ENCODE measurements at regions not wholly inside any gene's neighbourhood (a gene's known extent, or its start where the extent isn't known, plus 50 kb on each side); places are given as distances from the start of the nearest gene placed in this dataset.
A peak's percentile ranks its signal among the peaks of the same experiment; 100 is the strongest.
"Not testable (repeated sequence)": the region's sequence is repeated elsewhere in the genome, so short reads cannot be mapped to it uniquely, and the experiment has no call there.

GRCh38 chr2:7648221-7648795, 731.1 kb downstream of the RNF144A start:
- Mint-ChIP-seq H3K27ac (peak overlapping the region in 1 of 2 donors; percentile 81), H3K27me3 (no peaks in the 10 kb centered on the region), H3K4me3 (no peak overlapping the region), H3K36me3 (ENCODE audit: insufficient read depth) (no peaks in the 10 kb centered on the region), H3K9me3 (no peaks in the 10 kb centered on the region), H3K4me1 (ENCODE audit: low read depth in 2 of 2) (peaks cover 11 to 16% of the 10 kb centered on the region in 2 donors)
- ATAC-seq (replicated peaks) (no peak), DNase-seq (no peak)

- peaks cover 0 to 2% of the 10 kb centered on the region in 2 donors for H3K9me3 Mint-ChIP-seq
- ATAC-seq (replicated peaks): peak; percentile 97
- H3K36me3 Mint-ChIP-seq (ENCODE audit: insufficient read depth): no peaks in the 10 kb centered on the region
- no peaks in the 10 kb centered on the region for H3K27me3 Mint-ChIP-seq
- peak in 2 of 3 experiments; percentile 12 to 14 for DNase-seq
- H3K4me3 Mint-ChIP-seq: peak overlapping the region; percentile 0 to 30
- peak overlapping the region; percentile 49 to 81 for H3K27ac Mint-ChIP-seq
- H3K4me1 Mint-ChIP-seq (ENCODE audit: low read depth in 2 of 2): peaks cover 10 to 16% of the 10 kb centered on the region in 2 donors
Observed at GRCh38 chr2:7649461-7650228, 732.4 kb downstream of the RNF144A start.

DNA sequence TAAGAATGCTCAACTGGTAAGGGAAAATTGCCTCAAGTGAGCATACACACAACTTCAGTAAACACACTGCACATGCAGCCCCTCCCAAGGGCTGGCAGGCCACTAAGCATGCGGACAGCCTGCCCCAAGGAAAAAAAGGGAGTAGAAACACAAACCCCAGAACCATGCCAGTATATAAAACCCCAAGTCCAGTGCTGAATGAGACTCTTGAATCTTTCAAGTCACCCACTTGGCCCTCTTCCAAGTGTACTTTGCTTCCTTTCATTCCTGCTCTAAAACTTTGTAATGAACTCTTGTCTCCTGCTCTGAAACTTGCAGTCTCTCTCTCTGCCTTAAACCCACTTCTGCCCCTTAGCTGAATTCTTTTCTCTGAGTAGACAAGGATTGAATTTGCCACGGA, 736.4 kb downstream of the RNF144A start:
- Mint-ChIP-seq H3K27ac (peak overlapping the region in 1 of 2 donors; percentile 73), H3K4me1 (ENCODE audit: low read depth in 2 of 2) (peaks cover 10 to 22% of the 10 kb centered on the region in 2 donors), H3K9me3 (peaks cover 0 to 2% of the 10 kb centered on the region in 2 donors), H3K4me3 (no peak overlapping the region), H3K27me3 (no peaks in the 10 kb centered on the region), H3K36me3 (ENCODE audit: insufficient read depth) (no peaks in the 10 kb centered on the region)
- ATAC-seq (replicated peaks) (no peak), DNase-seq (no peak)

- DNase-seq: no peak
- Mint-ChIP-seq H3K27ac (no peak overlapping the region), H3K36me3 (ENCODE audit: insufficient read depth) (no peaks in the 10 kb centered on the region), H3K4me1 (ENCODE audit: low read depth in 2 of 2) (peaks cover 3 to 12% of the 10 kb centered on the region in 2 donors), H3K27me3 (no peaks in the 10 kb centered on the region), H3K9me3 (peaks cover 2 to 11% of the 10 kb centered on the region in 2 donors), H3K4me3 (no peak overlapping the region)
- ATAC-seq (replicated peaks): no peak
Observed at GRCh38 chr2:7655629-7656028, 738.4 kb downstream of the RNF144A start.

- peak overlapping the region in 1 of 2 donors; percentile 29 for H3K4me3 Mint-ChIP-seq
- H3K4me1 Mint-ChIP-seq (ENCODE audit: low read depth in 2 of 2); ATAC-seq (replicated peaks); H3K36me3 Mint-ChIP-seq (ENCODE audit: insufficient read depth); H3K27ac Mint-ChIP-seq; H3K27me3 Mint-ChIP-seq; DNase-seq: not testable (repeated sequence)
- H3K9me3 Mint-ChIP-seq: peaks cover 2 to 13% of the 10 kb centered on the region in 2 donors
Observed at GRCh38 chr2:7657526-7657925, 740.3 kb downstream of the RNF144A start.

DNA sequence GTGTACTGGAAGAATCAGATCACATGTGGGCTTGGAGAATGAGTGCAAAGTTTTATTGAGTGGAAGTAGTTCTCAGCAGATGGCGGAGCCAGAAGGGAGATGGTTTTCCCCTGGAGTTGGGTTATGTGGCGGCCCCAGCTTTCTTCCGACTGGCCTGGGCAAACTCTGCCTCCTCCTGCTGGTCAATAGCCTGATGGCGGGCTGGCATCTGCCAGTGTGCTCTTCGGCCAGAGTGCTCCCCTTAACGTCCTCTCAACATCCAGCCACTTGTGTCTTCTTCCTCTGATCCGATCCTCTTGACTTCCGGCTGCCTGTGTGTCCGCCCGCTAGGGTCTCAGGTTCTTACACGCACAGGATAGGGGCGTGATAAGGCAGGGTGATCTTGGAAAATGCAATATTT, 741.3 kb downstream of the RNF144A start:
- H3K36me3 Mint-ChIP-seq (ENCODE audit: insufficient read depth): no peaks in the 10 kb centered on the region
- H3K27ac Mint-ChIP-seq: no peak overlapping the region
- ATAC-seq (replicated peaks) (no peak), DNase-seq (no peak)
- H3K27me3 Mint-ChIP-seq: no peaks in the 10 kb centered on the region
- H3K4me3 Mint-ChIP-seq: peak overlapping the region in 1 of 2 donors; percentile 50
- peaks cover 2 to 13% of the 10 kb centered on the region in 2 donors for H3K9me3 Mint-ChIP-seq
- peaks cover 0 to 6% of the 10 kb centered on the region in 2 donors for H3K4me1 Mint-ChIP-seq (ENCODE audit: low read depth in 2 of 2)

- peaks cover 0 to 13% of the 10 kb centered on the region in 2 donors for H3K9me3 Mint-ChIP-seq
- H3K27me3 Mint-ChIP-seq: no peaks in the 10 kb centered on the region
- H3K36me3 Mint-ChIP-seq (ENCODE audit: insufficient read depth): no peaks in the 10 kb centered on the region
- no peak for ATAC-seq (replicated peaks)
- H3K27ac Mint-ChIP-seq: peak overlapping the region in 1 of 2 donors; percentile 74
- DNase-seq: no peak
- peaks cover 0 to 6% of the 10 kb centered on the region in 2 donors for H3K4me1 Mint-ChIP-seq (ENCODE audit: low read depth in 2 of 2)
- H3K4me3 Mint-ChIP-seq: no peak overlapping the region
Observed at GRCh38 chr2:7660816-7661215, 743.6 kb downstream of the RNF144A start.

DNA sequence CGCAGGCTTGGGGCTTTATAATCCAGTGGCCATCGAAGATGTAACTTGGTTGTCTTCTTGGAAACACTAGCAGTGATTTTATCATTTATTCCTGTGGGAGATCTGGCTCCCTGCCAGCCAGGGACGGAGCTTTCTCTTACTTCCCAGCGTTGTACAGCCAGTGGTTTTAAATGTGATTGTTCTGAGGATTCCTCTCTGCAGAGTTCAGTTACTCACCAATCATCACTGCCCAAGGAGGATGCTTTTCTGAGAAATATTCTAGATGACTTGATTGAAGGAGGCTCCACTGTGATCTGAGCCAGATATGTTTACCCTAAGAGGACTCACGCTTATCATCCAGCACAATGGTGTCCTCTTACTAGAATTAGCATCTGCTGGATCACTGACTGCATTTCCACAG, 744.3 kb downstream of the RNF144A start:
- DNase-seq (no peak), ATAC-seq (replicated peaks) (no peak)
- Mint-ChIP-seq H3K36me3 (ENCODE audit: insufficient read depth) (no peaks in the 10 kb centered on the region), H3K27me3 (no peaks in the 10 kb centered on the region), H3K27ac (no peak overlapping the region), H3K4me1 (ENCODE audit: low read depth in 2 of 2) (peaks cover 0 to 6% of the 10 kb centered on the region in 2 donors), H3K9me3 (peaks cover 0 to 13% of the 10 kb centered on the region in 2 donors), H3K4me3 (no peak overlapping the region)

GRCh38 chr2:7665880-7666279, 748.7 kb downstream of the RNF144A start:
- Mint-ChIP-seq H3K9me3 (no peaks in the 10 kb centered on the region), H3K4me1 (ENCODE audit: low read depth in 2 of 2) (peaks cover 0 to under 1% of the 10 kb centered on the region in 2 donors), H3K4me3 (no peak overlapping the region), H3K27me3 (no peaks in the 10 kb centered on the region), H3K36me3 (ENCODE audit: insufficient read depth) (no peaks in the 10 kb centered on the region), H3K27ac (no peak overlapping the region)
- no peak for ATAC-seq (replicated peaks)
- no peak for DNase-seq

GRCh38 chr2:7666596-7667259, 749.5 kb downstream of the RNF144A start:
- no peaks in the 10 kb centered on the region for H3K27me3 Mint-ChIP-seq
- H3K4me3 Mint-ChIP-seq: no peak overlapping the region
- ATAC-seq (replicated peaks) (no peak), DNase-seq (no peak)
- no peaks in the 10 kb centered on the region for H3K9me3 Mint-ChIP-seq
- no peak overlapping the region for H3K27ac Mint-ChIP-seq
- H3K36me3 Mint-ChIP-seq (ENCODE audit: insufficient read depth): no peaks in the 10 kb centered on the region
- peaks cover 3 to 6% of the 10 kb centered on the region in 2 donors for H3K4me1 Mint-ChIP-seq (ENCODE audit: low read depth in 2 of 2)

GRCh38 chr2:7667260-7667757, 750.1 kb downstream of the RNF144A start:
- Mint-ChIP-seq H3K9me3 (no peaks in the 10 kb centered on the region), H3K4me3 (no peak overlapping the region), H3K36me3 (ENCODE audit: insufficient read depth) (no peaks in the 10 kb centered on the region), H3K27ac (no peak overlapping the region), H3K27me3 (no peaks in the 10 kb centered on the region), H3K4me1 (ENCODE audit: low read depth in 2 of 2) (peaks cover 9 to 11% of the 10 kb centered on the region in 2 donors)
- ATAC-seq (replicated peaks) (no peak), DNase-seq (no peak)

DNA sequence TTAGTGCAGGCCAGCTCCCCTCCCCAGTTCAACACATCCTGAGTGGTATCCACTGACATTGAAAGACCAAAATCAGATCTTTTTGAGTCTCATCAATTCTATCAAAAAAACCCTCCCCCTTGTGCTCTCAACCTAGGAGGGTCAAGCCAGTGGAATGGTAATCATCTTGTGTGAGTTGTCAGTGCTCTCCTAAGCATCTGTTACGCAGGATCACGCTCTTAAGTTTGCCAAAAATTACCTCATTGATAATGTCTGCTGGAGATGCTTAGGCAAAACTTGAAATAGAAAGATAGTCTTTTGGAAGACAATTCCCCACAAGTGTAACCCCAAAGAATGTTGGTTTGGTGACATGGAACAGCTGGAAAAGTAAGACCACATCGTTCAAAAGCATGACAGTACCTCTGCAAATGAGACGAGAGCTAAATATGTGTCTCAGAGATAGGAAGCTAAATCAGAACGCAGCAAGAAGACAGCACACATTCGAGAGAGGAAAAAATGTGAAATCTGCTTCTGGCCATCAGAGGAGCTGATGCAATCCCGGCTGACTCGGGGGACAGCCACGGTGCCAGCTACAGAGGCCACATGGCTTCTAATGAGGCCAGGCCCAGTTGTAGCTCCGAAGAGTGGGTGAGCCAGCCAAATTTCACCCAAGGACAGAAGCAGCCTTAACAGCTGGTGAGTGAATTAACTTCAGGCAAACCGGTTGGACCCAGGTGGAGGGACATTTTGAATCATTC, 753.9 kb downstream of the RNF144A start:
- peak overlapping the region; percentile 69 to 74 for H3K27ac Mint-ChIP-seq
- peak overlapping the region in 1 of 2 donors; percentile 46 for H3K4me3 Mint-ChIP-seq
- DNase-seq: no peak

More for the DNA sequence above, 753.9 kb downstream of the RNF144A start:
- no peaks in the 10 kb centered on the region for H3K36me3 Mint-ChIP-seq (ENCODE audit: insufficient read depth)
- no peaks in the 10 kb centered on the region for H3K9me3 Mint-ChIP-seq
- no peaks in the 10 kb centered on the region for H3K27me3 Mint-ChIP-seq
- H3K4me1 Mint-ChIP-seq (ENCODE audit: low read depth in 2 of 2): peaks cover 18 to 22% of the 10 kb centered on the region in 2 donors
- no peak for ATAC-seq (replicated peaks)
